Stimulated activated CD4-positive, alpha-beta T cell treated with anti-CD3 and anti-CD28 coated beads, Interleukin-2, amount 100 ng/mL, for 48 hours (primary cell): ENCODE measurements at regions not wholly inside any gene's neighbourhood (a gene's known extent, or its start where the extent isn't known, plus 50 kb on each side); places are given as distances from the start of the nearest gene placed in this dataset.
"Not testable (repeated sequence)": the region's sequence is repeated elsewhere in the genome, so short reads cannot be mapped to it uniquely, and the experiment has no call there.

ENCODE experiments used
- DNase-seq, 2 donors: peaks; one replicate each; pipeline ENCODE4 v3.0.0-alpha.2; 2020

- DNase-seq, result no peak
Observed at GRCh38 chr2:239594772-239595608, 194.2 kb upstream of the HDAC4 start.

- DNase-seq, result no peak
Observed at GRCh38 chr2:239594019-239594771, 193.4 kb upstream of the HDAC4 start.

GRCh38 chr2:239593455-239593854 is 192.6 kb upstream of the HDAC4 start:
- no peak for DNase-seq

GRCh38 chr2:239592629-239593290 is 191.9 kb upstream of the HDAC4 start:
- not testable (repeated sequence) for DNase-seq

- no peak for DNase-seq
Observed at GRCh38 chr2:239590995-239591915, 190.4 kb upstream of the HDAC4 start.

GRCh38 chr2:239590276-239590675 is 189.5 kb upstream of the HDAC4 start:
- no peak for DNase-seq

GRCh38 chr2:239589833-239590232 is 189.0 kb upstream of the HDAC4 start:
- no peak for DNase-seq

- no peak for DNase-seq
Observed at GRCh38 chr2:239589270-239589825, 188.5 kb upstream of the HDAC4 start.

GRCh38 chr2:239588451-239589269 is 187.8 kb upstream of the HDAC4 start:
- DNase-seq, result no peak

- no peak for DNase-seq
Observed at GRCh38 chr2:239587841-239588240, 187.0 kb upstream of the HDAC4 start.

GRCh38 chr2:239587311-239587731 is 186.5 kb upstream of the HDAC4 start:
- no peak for DNase-seq

- DNase-seq, result no peak
Observed at GRCh38 chr2:239586651-239587310, 186.0 kb upstream of the HDAC4 start.

GRCh38 chr2:239585422-239585821 is 184.6 kb upstream of the HDAC4 start:
- DNase-seq, result no peak

GRCh38 chr2:239584986-239585385 is 184.2 kb upstream of the HDAC4 start:
- no peak for DNase-seq

GRCh38 chr2:239583879-239584859 is 183.3 kb upstream of the HDAC4 start:
- DNase-seq, result no peak

GRCh38 chr2:239583171-239583878 is 182.5 kb upstream of the HDAC4 start:
- DNase-seq, result no peak

GRCh38 chr2:239582476-239582875 is 181.7 kb upstream of the HDAC4 start:
- no peak for DNase-seq

GRCh38 chr2:239581352-239581901 is 180.6 kb upstream of the HDAC4 start:
- no peak for DNase-seq

- DNase-seq, result no peak
Observed at GRCh38 chr2:239580199-239580527, 179.3 kb upstream of the HDAC4 start.
